ENCODE measurements at regions not wholly inside any gene's neighbourhood (a gene's known extent, or its start where the extent isn't known, plus 50 kb on each side); places are given as distances from the start of the nearest gene placed in this dataset.

GRCh38 chr5:101915554-101915953 is 380.5 kb downstream of the SLCO4C1 start:
- DNase-seq (ENCODE audit: low read depth): no peak
- no peak for TF ChIP-seq CTCF (IDR thresholded peaks at IDR 0.05; ENCODE audit: control insufficient read depth, extremely low read depth, insufficient read depth)
- H3K4me3 ChIP-seq (ENCODE audit: low read depth, low read length): no peak overlapping the region

- no peak overlapping the region for H3K4me3 ChIP-seq (ENCODE audit: low read depth, low read length)
- no peak for TF ChIP-seq CTCF (IDR thresholded peaks at IDR 0.05; ENCODE audit: control insufficient read depth, extremely low read depth, insufficient read depth)
- DNase-seq (ENCODE audit: low read depth): no peak
Observed at GRCh38 chr5:101904736-101905135, 391.3 kb downstream of the SLCO4C1 start.

GRCh38 chr5:101897914-101898313 is 398.2 kb downstream of the SLCO4C1 start:
- DNase-seq (ENCODE audit: low read depth): no peak
- H3K4me3 ChIP-seq (ENCODE audit: low read depth, low read length): no peak overlapping the region
- TF ChIP-seq CTCF (IDR thresholded peaks at IDR 0.05; ENCODE audit: control insufficient read depth, extremely low read depth, insufficient read depth): no peak

- no peak for TF ChIP-seq CTCF (IDR thresholded peaks at IDR 0.05; ENCODE audit: control insufficient read depth, extremely low read depth, insufficient read depth)
- DNase-seq (ENCODE audit: low read depth): no peak
- H3K4me3 ChIP-seq (ENCODE audit: low read depth, low read length): no peak overlapping the region
Observed at GRCh38 chr5:101894985-101895384, 401.1 kb downstream of the SLCO4C1 start.

GRCh38 chr5:101878190-101878589 is 417.9 kb downstream of the SLCO4C1 start:
- no peak overlapping the region for H3K4me3 ChIP-seq (ENCODE audit: low read depth, low read length)
- TF ChIP-seq CTCF (IDR thresholded peaks at IDR 0.05; ENCODE audit: control insufficient read depth, extremely low read depth, insufficient read depth): no peak
- DNase-seq (ENCODE audit: low read depth): no peak

GRCh38 chr5:101877451-101877850 is 418.6 kb downstream of the SLCO4C1 start:
- no peak for DNase-seq (ENCODE audit: low read depth)
- TF ChIP-seq CTCF (IDR thresholded peaks at IDR 0.05; ENCODE audit: control insufficient read depth, extremely low read depth, insufficient read depth): no peak
- no peak overlapping the region for H3K4me3 ChIP-seq (ENCODE audit: low read depth, low read length)

GRCh38 chr5:101866473-101866872 is 429.6 kb downstream of the SLCO4C1 start:
- TF ChIP-seq CTCF (IDR thresholded peaks at IDR 0.05; ENCODE audit: control insufficient read depth, extremely low read depth, insufficient read depth): no peak

More at GRCh38 chr5:101866473-101866872, 429.6 kb downstream of the SLCO4C1 start:
- no peak overlapping the region for H3K4me3 ChIP-seq (ENCODE audit: low read depth, low read length)
- no peak for DNase-seq (ENCODE audit: low read depth)
